DMS 273 (cell line): ENCODE measurements at regions not wholly inside any gene's neighbourhood (a gene's known extent, or its start where the extent isn't known, plus 50 kb on each side); places are given as distances from the start of the nearest gene placed in this dataset.
"Not testable (repeated sequence)": the region's sequence is repeated elsewhere in the genome, so short reads cannot be mapped to it uniquely, and the experiment has no call there.

Experiments
- DNase-seq: peaks from one replicate; lab custom pipeline; 2025; ENCODE audit not compliant: unreplicated experiment; lab: John Stamatoyannopoulos, UW

- DNase-seq = not testable (repeated sequence)
Observed at GRCh38 chrX:42342981-42343380, 419.6 kb upstream of the CASK start.
